Liver (tissue), 8 donors: ENCODE measurements at regions not wholly inside any gene's neighbourhood (a gene's known extent, or its start where the extent isn't known, plus 50 kb on each side); places are given as distances from the start of the nearest gene placed in this dataset.

Experiments used
- DNase-seq: peaks from one replicate; pipeline ENCODE4 v3.0.0-alpha.2; 2017; ENCODE audit warnings: low spot score
- H3K27ac ChIP-seq, 2 donors: one replicate each; pipeline ENCODE4 v1.7.0; 2013; ENCODE audit warnings: inconsistent platforms in 2 of 2, low read length in 2 of 2, control low read depth in 1 of 2, low read depth in 1 of 2, mild to moderate bottlenecking in 1 of 2
- H3K27me3 ChIP-seq, 4 donors: one replicate each; pipeline versions ENCODE4 v1.6.1 to v1.7.0; 2013; ENCODE audit warnings: low read length in 3 of 4, inconsistent platforms in 1 of 4, mild to moderate bottlenecking in 1 of 4, moderate library complexity in 1 of 4; ENCODE audit not compliant: control insufficient read depth in 4 of 4, insufficient read depth in 4 of 4
- H3K36me3 ChIP-seq, 4 donors: one replicate each; pipeline versions ENCODE4 v1.6.1 to v1.7.0; 2013; ENCODE audit warnings: low read length in 3 of 4, mild to moderate bottlenecking in 3 of 4, low read depth in 1 of 4, moderate library complexity in 1 of 4; ENCODE audit not compliant: control insufficient read depth in 4 of 4, insufficient read depth in 3 of 4
- H3K4me1 ChIP-seq, 4 donors: one replicate each; pipeline versions ENCODE4 v1.6.1 to v1.7.0; 2013; ENCODE audit warnings: low read length in 3 of 4, mild to moderate bottlenecking in 3 of 4, moderate library complexity in 1 of 4; ENCODE audit not compliant: control insufficient read depth in 4 of 4, insufficient read depth in 4 of 4
- H3K4me3 ChIP-seq, 3 donors: one replicate each; pipeline versions ENCODE4 v1.6.1 to v1.7.0; 2013; ENCODE audit warnings: low read length in 3 of 3, control low read depth in 1 of 3, low read depth in 1 of 3, mild to moderate bottlenecking in 1 of 3
- H3K9ac ChIP-seq, 2 donors: one replicate each; pipeline ENCODE4 v1.7.0; 2013; ENCODE audit warnings: low read length in 2 of 2, mild to moderate bottlenecking in 2 of 2, moderate library complexity in 2 of 2, control low read depth in 1 of 2, low read depth in 1 of 2
- H3K9me3 ChIP-seq, 4 donors: one replicate each; pipeline versions ENCODE4 v1.6.1 to v1.7.0; 2013; ENCODE audit warnings: low read length in 3 of 4; ENCODE audit not compliant: control insufficient read depth in 4 of 4
- EGR1 ChIP-seq, 2 donors: IDR thresholded peaks; 2 replicates each; pipeline ENCODE4 v1.6.1; 2016 to 2018; ENCODE audit warnings: antibody characterized with exemption in 2 of 2, low read depth in 2 of 2
- FOXA1 ChIP-seq: IDR thresholded peaks from 2 replicates; pipeline ENCODE4 v1.6.1; 2016; ENCODE audit warnings: antibody characterized with exemption
- FOXA2 ChIP-seq: IDR thresholded peaks from 2 replicates; pipeline ENCODE4 v1.6.1; 2016; ENCODE audit warnings: antibody characterized with exemption
- GABPA ChIP-seq, 2 donors: IDR thresholded peaks in 1 of 2; conservative IDR thresholded peaks in 1 of 2; 2 replicates each; pipeline ENCODE4 v1.6.1; 2016; ENCODE audit warnings: antibody characterized with exemption in 2 of 2, mild to moderate bottlenecking in 1 of 2, moderate library complexity in 1 of 2
- JUND ChIP-seq, 2 donors: IDR thresholded peaks; 2 replicates each; pipeline ENCODE4 v1.6.1; 2016; ENCODE audit warnings: antibody characterized with exemption in 2 of 2
- NR2F2 ChIP-seq: IDR thresholded peaks from 2 replicates; pipeline ENCODE4 v1.6.1; 2016; ENCODE audit warnings: antibody characterized with exemption
- RAD21 ChIP-seq, 2 donors: IDR thresholded peaks; 2 replicates each; pipeline ENCODE4 v1.6.1; 2016; ENCODE audit warnings: antibody characterized with exemption in 2 of 2, mild to moderate bottlenecking in 2 of 2
- RXRA ChIP-seq, 2 donors: IDR thresholded peaks; 2 replicates each; pipeline ENCODE4 v1.6.1; 2017 to 2018; ENCODE audit warnings: antibody characterized with exemption in 2 of 2, mild to moderate bottlenecking in 1 of 2
- SP1 ChIP-seq: IDR thresholded peaks from 2 replicates; pipeline ENCODE4 v1.6.1; 2018; ENCODE audit warnings: antibody characterized with exemption, mild to moderate bottlenecking
- TAF1 ChIP-seq: conservative IDR thresholded peaks from 2 replicates; pipeline ENCODE4 v1.6.1; 2016; ENCODE audit warnings: antibody characterized with exemption, mild to moderate bottlenecking
- YY1 ChIP-seq: IDR thresholded peaks from 2 replicates; pipeline ENCODE4 v1.6.1; 2016; ENCODE audit warnings: antibody characterized with exemption, mild to moderate bottlenecking
- WGBS: extraction: QIAGEN DNeasy Blood & Tissue Kit; methylation state at CpG from one replicate; pipeline ENCODE4 v1.1.7; 2013; 5-methylcytosine and 5-hydroxymethylcytosine counted together
- TF ChIP-seq, protein P1 (sequence below): IDR thresholded peaks from 2 replicates; pipeline ENCODE4 v1.6.1; 2016; ENCODE audit warnings: antibody characterized with exemption
- TF ChIP-seq, protein P2 (sequence below): IDR thresholded peaks from 2 replicates; pipeline ENCODE4 v1.6.1; 2016; ENCODE audit warnings: antibody characterized with exemption, mild to moderate bottlenecking
- TF ChIP-seq, protein P3 (sequence below): fragments of 150-350 bp; IDR thresholded peaks from 2 replicates; pipeline ENCODE4 v1.5.1; 2017; ENCODE audit warnings: improper control_type of control experiment, low read depth, low read length; ENCODE audit not compliant: missing input control
- donor health status: healthy.
- donor health status: healthy.
- donor health status: healthy.
- donor health status: healthy.
- donor health status: healthy.

DNA sequence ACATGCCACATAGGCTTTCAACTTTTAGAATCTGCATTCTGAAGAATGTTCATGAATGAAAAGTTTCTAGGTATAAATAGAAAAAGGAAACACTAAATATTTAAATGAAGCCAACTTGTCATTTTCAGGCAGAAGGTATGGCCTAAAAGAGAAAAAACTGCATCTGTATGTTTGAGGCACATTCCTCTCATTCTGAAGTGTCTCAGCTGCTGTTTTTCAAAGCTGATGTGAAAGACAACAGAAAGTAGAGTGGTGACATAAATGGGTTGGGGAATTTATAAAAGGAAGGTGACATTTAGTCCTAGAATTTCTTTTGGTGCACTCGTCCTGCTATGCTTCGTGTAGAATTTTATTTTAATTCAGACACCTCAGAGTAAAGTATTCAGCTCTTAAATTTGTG is 539.6 kb upstream of the SLITRK5 start:
- H3K27ac ChIP-seq, result no peak overlapping the region
- 59% methylated on average over 2 of the region's 2 CpGs for WGBS
- H3K36me3 ChIP-seq, result no peaks in the 10 kb centered on the region
- no peaks in the 10 kb centered on the region for H3K4me1 ChIP-seq
- H3K9ac ChIP-seq, result no peak overlapping the region
- H3K27me3 ChIP-seq, result no peaks in the 10 kb centered on the region
- TF ChIP-seq TAF1, result no peak
- no peak for TF ChIP-seq FOXA2
- TF ChIP-seq JUND (IDR thresholded peaks at IDR 0.05), result no peak
- no peak for TF ChIP-seq RXRA (IDR thresholded peaks at IDR 0.05)
- TF ChIP-seq, protein P1, sequence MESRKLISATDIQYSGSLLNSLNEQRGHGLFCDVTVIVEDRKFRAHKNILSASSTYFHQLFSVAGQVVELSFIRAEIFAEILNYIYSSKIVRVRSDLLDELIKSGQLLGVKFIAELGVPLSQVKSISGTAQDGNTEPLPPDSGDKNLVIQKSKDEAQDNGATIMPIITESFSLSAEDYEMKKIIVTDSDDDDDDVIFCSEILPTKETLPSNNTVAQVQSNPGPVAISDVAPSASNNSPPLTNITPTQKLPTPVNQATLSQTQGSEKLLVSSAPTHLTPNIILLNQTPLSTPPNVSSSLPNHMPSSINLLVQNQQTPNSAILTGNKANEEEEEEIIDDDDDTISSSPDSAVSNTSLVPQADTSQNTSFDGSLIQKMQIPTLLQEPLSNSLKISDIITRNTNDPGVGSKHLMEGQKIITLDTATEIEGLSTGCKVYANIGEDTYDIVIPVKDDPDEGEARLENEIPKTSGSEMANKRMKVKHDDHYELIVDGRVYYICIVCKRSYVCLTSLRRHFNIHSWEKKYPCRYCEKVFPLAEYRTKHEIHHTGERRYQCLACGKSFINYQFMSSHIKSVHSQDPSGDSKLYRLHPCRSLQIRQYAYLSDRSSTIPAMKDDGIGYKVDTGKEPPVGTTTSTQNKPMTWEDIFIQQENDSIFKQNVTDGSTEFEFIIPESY, result no peak
- TF ChIP-seq RAD21 (IDR thresholded peaks at IDR 0.05), result no peak
- no peak for TF ChIP-seq GABPA (IDR thresholded peaks at IDR 0.05 in 1 of 2, conservative IDR thresholded peaks at IDR 0.05 in 1 of 2)
- TF ChIP-seq YY1, result no peak
- no peak for TF ChIP-seq EGR1 (IDR thresholded peaks at IDR 0.05; ENCODE audit: low read depth in 2 of 2)
- TF ChIP-seq, protein P2, sequence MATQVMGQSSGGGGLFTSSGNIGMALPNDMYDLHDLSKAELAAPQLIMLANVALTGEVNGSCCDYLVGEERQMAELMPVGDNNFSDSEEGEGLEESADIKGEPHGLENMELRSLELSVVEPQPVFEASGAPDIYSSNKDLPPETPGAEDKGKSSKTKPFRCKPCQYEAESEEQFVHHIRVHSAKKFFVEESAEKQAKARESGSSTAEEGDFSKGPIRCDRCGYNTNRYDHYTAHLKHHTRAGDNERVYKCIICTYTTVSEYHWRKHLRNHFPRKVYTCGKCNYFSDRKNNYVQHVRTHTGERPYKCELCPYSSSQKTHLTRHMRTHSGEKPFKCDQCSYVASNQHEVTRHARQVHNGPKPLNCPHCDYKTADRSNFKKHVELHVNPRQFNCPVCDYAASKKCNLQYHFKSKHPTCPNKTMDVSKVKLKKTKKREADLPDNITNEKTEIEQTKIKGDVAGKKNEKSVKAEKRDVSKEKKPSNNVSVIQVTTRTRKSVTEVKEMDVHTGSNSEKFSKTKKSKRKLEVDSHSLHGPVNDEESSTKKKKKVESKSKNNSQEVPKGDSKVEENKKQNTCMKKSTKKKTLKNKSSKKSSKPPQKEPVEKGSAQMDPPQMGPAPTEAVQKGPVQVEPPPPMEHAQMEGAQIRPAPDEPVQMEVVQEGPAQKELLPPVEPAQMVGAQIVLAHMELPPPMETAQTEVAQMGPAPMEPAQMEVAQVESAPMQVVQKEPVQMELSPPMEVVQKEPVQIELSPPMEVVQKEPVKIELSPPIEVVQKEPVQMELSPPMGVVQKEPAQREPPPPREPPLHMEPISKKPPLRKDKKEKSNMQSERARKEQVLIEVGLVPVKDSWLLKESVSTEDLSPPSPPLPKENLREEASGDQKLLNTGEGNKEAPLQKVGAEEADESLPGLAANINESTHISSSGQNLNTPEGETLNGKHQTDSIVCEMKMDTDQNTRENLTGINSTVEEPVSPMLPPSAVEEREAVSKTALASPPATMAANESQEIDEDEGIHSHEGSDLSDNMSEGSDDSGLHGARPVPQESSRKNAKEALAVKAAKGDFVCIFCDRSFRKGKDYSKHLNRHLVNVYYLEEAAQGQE, result no peak
- TF ChIP-seq NR2F2, result no peak
- no peak for DNase-seq
- H3K4me3 ChIP-seq, result no peak overlapping the region
- H3K9me3 ChIP-seq, result no peaks in the 10 kb centered on the region

DNA sequence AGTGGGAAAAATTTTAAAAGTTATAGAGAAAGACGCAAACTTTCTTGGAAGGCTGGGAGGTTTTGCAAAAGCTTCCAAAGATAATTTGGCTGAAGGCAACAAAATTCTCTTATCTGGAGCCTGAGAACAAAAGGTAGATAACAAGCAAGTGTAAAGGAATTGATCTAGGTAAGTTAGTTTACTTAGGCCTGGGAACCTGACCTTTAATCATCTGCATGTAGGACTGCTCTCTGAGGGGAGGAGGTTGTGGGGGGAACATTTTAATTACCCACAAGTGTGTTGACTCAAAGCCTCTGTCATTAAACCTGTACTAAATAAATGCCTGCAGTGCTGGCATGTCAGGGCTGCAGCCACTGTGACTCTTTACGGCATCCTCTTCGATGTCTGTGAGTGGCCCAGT is 532.3 kb upstream of the SLITRK5 start:
- no peaks in the 10 kb centered on the region for H3K9me3 ChIP-seq
- no peak overlapping the region for H3K27ac ChIP-seq
- DNase-seq, result no peak
- H3K36me3 ChIP-seq, result no peaks in the 10 kb centered on the region
- H3K27me3 ChIP-seq, result no peaks in the 10 kb centered on the region
- 86% methylated on average over 3 of the region's 3 CpGs for WGBS
- TF ChIP-seq TAF1 (no peak), NR2F2 (no peak), EGR1 (IDR thresholded peaks at IDR 0.05; ENCODE audit: low read depth in 2 of 2) (no peak), FOXA1 (no peak), SP1 (no peak), FOXA2 (no peak)
- TF ChIP-seq, protein P3, sequence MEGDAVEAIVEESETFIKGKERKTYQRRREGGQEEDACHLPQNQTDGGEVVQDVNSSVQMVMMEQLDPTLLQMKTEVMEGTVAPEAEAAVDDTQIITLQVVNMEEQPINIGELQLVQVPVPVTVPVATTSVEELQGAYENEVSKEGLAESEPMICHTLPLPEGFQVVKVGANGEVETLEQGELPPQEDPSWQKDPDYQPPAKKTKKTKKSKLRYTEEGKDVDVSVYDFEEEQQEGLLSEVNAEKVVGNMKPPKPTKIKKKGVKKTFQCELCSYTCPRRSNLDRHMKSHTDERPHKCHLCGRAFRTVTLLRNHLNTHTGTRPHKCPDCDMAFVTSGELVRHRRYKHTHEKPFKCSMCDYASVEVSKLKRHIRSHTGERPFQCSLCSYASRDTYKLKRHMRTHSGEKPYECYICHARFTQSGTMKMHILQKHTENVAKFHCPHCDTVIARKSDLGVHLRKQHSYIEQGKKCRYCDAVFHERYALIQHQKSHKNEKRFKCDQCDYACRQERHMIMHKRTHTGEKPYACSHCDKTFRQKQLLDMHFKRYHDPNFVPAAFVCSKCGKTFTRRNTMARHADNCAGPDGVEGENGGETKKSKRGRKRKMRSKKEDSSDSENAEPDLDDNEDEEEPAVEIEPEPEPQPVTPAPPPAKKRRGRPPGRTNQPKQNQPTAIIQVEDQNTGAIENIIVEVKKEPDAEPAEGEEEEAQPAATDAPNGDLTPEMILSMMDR, result no peak
- no peak overlapping the region for H3K4me3 ChIP-seq
- H3K9ac ChIP-seq, result no peak overlapping the region
- no peaks in the 10 kb centered on the region for H3K4me1 ChIP-seq
